Bronchial epithelial cell (primary cell): ENCODE measurements at regions not wholly inside any gene's neighbourhood (a gene's known extent, or its start where the extent isn't known, plus 50 kb on each side); places are given as distances from the start of the nearest gene placed in this dataset.

Experiments used
- DNase-seq: peaks from one replicate; pipeline ENCODE4 v3.0.0-alpha.2; 2010; ENCODE audit warnings: low read depth
- FAIRE-seq: peaks from 2 replicates; lab custom pipeline; 2011; peaks lifted over from hg19 to GRCh38; lab: Jason Lieb, UNC
- H3K27me3 ChIP-seq: 2 replicates; pipeline ENCODE4 v1.5.1; 2011; ENCODE audit warnings: low read length; ENCODE audit not compliant: control insufficient read depth, insufficient read depth
- H3K36me3 ChIP-seq: 2 replicates; pipeline ENCODE4 v1.5.1; 2011; ENCODE audit warnings: low read length; ENCODE audit not compliant: control insufficient read depth, insufficient read depth
- H3K4me3 ChIP-seq: 2 replicates; pipeline ENCODE4 v1.5.1; 2011; ENCODE audit warnings: mild to moderate bottlenecking, low read depth, low read length, control low read depth
- TF ChIP-seq, protein P1 (sequence below): IDR thresholded peaks from 2 replicates; pipeline ENCODE4 v1.5.1; 2011; ENCODE audit warnings: mild to moderate bottlenecking, moderate library complexity, low read length, control low read depth, inconsistent platforms; ENCODE audit not compliant: insufficient read depth, severe bottlenecking

- FAIRE-seq (no peak), DNase-seq (no peak)
- no peaks in the 10 kb centered on the region for H3K27me3 ChIP-seq
- TF ChIP-seq, protein P1, sequence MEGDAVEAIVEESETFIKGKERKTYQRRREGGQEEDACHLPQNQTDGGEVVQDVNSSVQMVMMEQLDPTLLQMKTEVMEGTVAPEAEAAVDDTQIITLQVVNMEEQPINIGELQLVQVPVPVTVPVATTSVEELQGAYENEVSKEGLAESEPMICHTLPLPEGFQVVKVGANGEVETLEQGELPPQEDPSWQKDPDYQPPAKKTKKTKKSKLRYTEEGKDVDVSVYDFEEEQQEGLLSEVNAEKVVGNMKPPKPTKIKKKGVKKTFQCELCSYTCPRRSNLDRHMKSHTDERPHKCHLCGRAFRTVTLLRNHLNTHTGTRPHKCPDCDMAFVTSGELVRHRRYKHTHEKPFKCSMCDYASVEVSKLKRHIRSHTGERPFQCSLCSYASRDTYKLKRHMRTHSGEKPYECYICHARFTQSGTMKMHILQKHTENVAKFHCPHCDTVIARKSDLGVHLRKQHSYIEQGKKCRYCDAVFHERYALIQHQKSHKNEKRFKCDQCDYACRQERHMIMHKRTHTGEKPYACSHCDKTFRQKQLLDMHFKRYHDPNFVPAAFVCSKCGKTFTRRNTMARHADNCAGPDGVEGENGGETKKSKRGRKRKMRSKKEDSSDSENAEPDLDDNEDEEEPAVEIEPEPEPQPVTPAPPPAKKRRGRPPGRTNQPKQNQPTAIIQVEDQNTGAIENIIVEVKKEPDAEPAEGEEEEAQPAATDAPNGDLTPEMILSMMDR: no peak
- no peak overlapping the region for H3K4me3 ChIP-seq
- H3K36me3 ChIP-seq: no peaks in the 10 kb centered on the region
Observed at GRCh38 chr12:47312808-47313426, 233.2 kb upstream of the AMIGO2 start.

- no peaks in the 10 kb centered on the region for H3K36me3 ChIP-seq
- DNase-seq: no peak
- no peaks in the 10 kb centered on the region for H3K27me3 ChIP-seq
- H3K4me3 ChIP-seq: no peak overlapping the region
- TF ChIP-seq, protein P1: no peak
- FAIRE-seq: no peak
Observed at GRCh38 chr12:47312147-47312546, 232.4 kb upstream of the AMIGO2 start.

DNA sequence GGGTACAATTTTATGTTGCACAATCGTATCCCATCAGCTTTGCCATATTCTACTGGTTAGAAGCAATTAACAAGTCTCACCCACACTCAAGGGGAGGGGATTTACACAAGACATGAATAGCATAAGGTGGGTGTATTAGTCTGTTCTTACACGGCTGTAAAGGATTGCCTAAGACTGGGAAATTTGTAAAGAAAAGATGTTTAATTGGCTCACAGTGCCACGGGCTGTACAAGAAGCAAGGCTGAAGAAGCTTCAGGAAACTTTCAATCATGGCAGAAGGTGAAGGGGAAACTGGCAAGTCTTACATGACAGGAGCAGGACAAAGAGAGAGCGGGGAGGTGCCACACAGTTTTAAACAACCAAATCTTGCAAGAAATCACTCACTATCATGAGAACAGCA lies 231.8 kb upstream of the AMIGO2 start:
- H3K27me3 ChIP-seq: no peaks in the 10 kb centered on the region
- TF ChIP-seq, protein P1: no peak
- DNase-seq: no peak
- FAIRE-seq: no peak
- H3K36me3 ChIP-seq: no peaks in the 10 kb centered on the region
- H3K4me3 ChIP-seq: no peak overlapping the region

DNA sequence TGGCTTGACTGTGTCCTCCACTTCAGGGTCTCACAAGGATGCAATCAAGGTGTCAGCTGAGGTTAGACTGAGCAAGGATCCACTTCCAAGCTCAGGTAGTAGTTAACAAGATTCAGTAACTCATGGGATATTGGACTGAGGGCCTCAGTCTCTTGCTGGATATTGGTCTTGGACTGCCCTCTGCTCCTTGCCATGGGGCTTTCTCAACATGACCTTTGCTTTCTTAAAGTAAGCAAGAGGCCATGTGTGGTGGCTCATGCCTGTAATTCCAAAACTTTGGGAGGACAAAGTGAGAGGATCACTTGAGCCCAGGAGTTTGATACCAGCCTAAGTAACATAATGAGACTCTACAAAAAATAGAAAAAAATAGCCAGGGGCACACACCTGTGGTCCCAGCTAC lies 231.3 kb upstream of the AMIGO2 start:
- H3K4me3 ChIP-seq: no peak overlapping the region
- FAIRE-seq: no peak
- TF ChIP-seq, protein P1: no peak
- no peaks in the 10 kb centered on the region for H3K27me3 ChIP-seq
- H3K36me3 ChIP-seq: no peaks in the 10 kb centered on the region
- no peak for DNase-seq

GRCh38 chr12:47308672-47309071 lies 228.9 kb upstream of the AMIGO2 start:
- FAIRE-seq: no peak
- Histone ChIP-seq H3K27me3 (no peaks in the 10 kb centered on the region), H3K36me3 (no peaks in the 10 kb centered on the region), H3K4me3 (no peak overlapping the region)
- DNase-seq: no peak
- TF ChIP-seq, protein P1: no peak
